GM12892 (cell line): ENCODE measurements at regions not wholly inside any gene's neighbourhood (a gene's known extent, or its start where the extent isn't known, plus 50 kb on each side); places are given as distances from the start of the nearest gene placed in this dataset.

Experiments
- POLR2A ChIP-seq: IDR thresholded peaks from 2 replicates; pipeline ENCODE4 v1.6.1; 2011; ENCODE audit warnings: low read depth, low read length, control low read depth
- POLR2AphosphoS5 ChIP-seq: IDR thresholded peaks from 2 replicates; pipeline ENCODE4 v1.6.1; 2011; ENCODE audit warnings: low read depth, low read length, control low read depth

DNA sequence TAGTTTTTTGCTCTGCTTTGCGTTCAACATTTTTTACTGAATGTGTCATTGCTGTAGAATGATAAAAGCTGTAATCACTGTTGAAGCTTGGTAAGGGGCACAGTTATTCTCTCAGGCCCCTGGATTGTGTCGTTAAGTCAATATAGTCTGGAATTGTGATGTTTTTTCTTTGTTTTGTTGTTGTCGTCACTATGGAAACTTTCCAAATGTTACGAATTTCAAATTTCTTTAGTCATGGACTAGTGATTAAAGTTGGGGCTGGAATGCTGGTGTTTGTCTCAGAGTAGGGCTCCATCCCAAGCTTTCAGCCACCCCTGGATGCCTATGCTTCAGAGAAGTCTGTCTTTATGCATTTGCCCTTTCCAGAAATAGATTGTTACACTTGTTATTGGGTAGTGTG lies 287.2 kb downstream of the CDH19 start:
- no peak for TF ChIP-seq POLR2A
- TF ChIP-seq POLR2AphosphoS5, result no peak
